ACHN (cell line): ENCODE measurements at regions not wholly inside any gene's neighbourhood (a gene's known extent, or its start where the extent isn't known, plus 50 kb on each side); places are given as distances from the start of the nearest gene placed in this dataset.

Experiments used
- DNase-seq: peaks from one replicate; pipeline ENCODE4 v3.0.0-alpha.2; 2015
- in situ Hi-C: cut with HindIII; loops from 2 replicates; pipeline ENCODE4 v1.10.0; 2017; ENCODE audit warnings: low sequenced_read_pairs, low pct_ligation_motif_present, low pct_unique_long_range_greater_than_20kb

DNA sequence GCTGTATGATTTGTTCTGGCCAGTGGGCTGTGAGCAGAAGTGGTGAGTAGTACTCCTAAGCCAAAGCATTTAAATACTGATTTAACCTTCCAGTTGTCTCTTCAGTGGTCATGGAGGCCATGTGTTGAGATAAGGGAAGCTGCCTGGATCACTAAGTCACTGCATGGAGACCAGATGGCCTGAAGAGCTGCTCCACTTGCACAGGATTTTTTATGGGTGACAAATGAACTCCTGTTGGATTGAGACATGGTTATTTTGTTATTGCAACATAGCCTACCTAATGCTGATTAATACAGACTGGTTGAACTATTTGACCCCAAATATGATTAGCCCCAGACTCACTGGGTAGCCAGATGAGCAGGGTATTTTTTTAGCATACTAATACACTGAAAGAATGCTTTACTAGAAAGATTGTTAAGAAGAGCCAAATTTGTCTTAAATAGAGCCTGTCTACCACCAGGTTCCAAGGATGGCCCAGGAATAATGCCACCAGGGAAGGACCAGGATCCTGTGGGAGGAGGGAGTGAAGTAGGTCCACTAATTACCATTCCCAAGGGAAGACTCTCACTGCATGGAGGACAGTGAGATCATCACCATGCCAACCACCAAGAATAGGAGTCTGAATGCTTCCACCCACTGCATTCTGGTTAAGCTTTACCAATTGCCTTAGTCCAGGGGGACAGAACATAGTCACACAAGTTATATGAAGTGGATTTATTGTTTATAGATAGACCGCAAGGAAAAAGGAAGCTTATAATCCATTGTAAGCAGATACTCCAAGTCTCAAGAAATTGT, 187.4 kb upstream of the IRX6 start:
- no peak for DNase-seq
- in situ Hi-C loops: no loop called here

DNA sequence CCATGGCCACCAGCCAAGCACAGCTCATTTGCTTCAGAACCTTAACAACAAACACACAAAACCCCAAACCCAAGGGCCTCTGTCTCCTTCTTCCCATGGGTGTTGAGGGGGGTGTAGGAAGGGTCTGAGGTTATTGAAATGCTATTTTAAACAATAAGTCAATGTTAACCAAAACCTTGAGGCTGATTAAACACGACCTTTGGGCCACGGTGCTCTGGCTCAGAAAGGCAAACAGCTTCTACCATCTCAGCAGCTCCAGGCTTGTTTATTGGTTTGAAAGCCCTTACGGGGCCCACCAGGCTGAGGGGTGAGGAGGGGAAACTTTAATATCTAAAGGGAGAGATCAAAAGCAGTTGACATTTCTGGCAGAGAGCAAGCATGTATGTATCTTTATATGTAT, 185.7 kb upstream of the IRX6 start:
- in situ Hi-C loops: no loop called here
- no peak for DNase-seq

DNA sequence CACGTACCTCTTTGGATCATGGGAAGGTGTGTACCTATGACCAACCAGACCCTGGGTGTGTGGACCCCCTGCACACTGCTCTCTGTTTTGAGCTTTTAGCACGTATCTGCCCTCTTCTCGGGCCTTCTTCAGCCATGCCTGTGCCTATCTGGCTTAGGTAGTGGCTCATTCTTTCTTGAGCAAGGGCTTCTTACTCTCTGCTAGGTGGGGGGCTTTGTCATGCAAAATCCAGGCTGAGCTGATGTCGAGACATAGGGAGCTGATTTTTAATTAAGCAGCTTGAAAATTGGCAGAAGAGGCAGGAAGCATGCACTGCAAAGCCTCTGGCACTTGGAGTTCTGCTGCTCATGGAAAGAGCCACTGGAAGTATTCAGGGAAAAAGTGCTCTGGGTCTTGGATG, 181.6 kb upstream of the IRX6 start:
- no peak for DNase-seq
- in situ Hi-C loops: no loop called here

DNA sequence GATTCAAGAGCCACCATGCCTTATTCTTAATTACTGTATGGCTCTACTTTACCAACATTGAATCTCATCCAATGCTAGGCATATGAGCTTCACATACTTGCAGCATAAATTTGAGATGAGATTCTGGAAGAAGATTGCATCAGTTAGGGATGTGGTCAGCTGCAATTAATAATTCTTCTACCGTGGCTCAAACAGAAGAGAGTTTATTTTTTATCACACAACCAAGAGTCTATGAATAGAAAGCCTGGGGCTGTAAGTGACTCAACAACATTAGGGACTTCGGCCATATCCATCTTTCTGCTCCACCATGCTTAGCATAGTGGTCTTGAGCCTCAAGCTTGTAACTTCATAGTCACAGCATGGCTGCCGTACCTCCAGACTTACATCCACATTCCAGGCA, 179.4 kb upstream of the IRX6 start:
- DNase-seq: no peak
- in situ Hi-C loops: no loop called here

DNA sequence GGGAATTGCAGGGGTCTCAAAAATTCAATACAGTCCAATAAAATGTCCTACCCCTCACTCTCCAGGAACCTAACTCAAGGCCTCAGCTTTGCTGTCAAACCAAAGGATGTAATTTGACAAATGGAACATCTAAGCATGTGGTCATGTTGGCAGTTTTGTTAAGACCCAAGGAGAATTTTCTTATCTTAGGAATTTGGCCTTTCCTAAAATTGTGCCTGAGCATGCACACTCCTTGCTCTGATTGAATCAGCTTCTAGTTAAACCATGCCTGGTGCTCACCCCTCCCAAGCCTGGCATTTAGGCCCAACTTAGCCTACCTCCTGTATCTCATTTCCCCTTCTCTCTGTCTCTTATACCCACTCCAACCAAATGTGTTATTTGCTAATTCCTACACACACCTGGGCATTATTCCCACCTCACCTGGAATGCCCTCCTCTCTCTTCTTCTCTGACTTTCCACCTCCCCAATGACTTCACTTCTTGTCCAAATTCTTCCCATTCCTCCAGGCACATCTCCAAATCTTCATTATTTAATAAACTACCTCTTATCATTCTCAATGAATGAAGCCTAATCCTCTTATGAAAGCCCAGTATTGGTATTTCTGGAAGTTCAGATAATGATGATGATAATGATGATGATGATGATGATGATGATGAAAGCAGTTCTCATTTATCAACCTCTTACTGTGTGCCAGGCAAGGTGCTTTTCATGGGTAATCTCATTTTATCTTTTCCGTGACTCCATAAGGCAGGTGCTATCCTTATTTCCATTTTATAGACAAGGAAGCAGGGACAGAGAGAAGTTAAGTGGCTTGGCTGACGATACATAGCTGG, 178.0 kb upstream of the IRX6 start:
- no peak for DNase-seq
- in situ Hi-C loops: no loop called here

DNA sequence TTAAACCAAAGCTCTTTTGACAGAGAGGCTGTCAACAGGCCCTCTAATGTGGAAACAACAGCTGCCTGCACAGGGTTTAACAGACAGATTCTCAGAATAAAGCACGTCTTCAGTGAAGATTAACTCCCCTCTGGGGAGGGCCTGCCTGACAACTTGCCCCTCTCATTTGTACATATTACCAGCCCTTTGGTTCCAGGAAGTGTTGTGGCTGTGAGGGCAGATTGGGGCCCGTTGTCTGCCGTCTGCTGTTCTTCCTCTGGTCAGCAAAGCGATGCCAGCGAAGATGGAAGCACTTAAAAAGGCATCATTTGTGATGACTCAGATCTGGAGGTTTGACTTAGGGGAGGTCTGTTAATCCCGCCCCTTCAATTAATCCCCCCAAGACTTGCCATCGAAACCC, 177.0 kb upstream of the IRX6 start:
- in situ Hi-C loops: no loop called here
- no peak for DNase-seq

DNA sequence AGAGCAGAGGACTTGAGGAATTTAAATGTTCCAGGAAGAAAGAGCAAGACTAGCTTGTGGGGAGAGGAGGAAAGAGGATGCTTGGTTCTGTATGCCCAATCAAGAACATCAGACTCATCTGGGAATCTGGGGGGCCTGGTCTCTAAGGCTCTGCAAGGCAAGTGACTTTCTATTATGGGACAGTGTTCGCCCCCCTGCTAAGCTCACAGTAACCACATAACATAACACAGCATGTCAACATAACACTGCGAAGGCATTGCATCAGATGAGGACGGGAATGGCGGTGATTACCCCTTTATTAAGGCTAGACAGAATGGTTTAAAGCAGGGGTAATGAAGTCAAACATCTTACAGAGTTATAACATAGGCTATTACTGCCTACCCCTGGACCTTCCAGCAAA, 176.6 kb upstream of the IRX6 start:
- in situ Hi-C loops: no loop called here
- no peak for DNase-seq

DNA sequence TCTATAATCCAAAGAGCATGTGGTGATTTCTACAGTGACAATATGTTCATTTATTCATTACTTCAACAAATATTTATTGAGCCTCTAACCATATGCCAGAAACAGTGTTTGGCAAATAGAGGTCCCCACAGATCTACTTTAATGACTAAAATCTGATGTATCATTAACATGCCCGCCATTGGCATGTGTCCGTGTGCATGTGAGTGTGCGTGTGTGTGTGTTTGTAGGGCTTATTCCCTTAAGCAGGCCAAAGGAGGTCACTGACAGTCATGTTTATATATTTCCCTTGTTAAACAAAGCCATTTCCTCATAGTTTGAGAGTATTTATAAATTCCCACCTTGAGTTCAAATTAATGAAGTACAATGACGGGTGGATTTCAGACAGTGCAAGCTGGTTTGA, 174.4 kb upstream of the IRX6 start:
- no peak for DNase-seq
- in situ Hi-C loops: no loop called here

DNA sequence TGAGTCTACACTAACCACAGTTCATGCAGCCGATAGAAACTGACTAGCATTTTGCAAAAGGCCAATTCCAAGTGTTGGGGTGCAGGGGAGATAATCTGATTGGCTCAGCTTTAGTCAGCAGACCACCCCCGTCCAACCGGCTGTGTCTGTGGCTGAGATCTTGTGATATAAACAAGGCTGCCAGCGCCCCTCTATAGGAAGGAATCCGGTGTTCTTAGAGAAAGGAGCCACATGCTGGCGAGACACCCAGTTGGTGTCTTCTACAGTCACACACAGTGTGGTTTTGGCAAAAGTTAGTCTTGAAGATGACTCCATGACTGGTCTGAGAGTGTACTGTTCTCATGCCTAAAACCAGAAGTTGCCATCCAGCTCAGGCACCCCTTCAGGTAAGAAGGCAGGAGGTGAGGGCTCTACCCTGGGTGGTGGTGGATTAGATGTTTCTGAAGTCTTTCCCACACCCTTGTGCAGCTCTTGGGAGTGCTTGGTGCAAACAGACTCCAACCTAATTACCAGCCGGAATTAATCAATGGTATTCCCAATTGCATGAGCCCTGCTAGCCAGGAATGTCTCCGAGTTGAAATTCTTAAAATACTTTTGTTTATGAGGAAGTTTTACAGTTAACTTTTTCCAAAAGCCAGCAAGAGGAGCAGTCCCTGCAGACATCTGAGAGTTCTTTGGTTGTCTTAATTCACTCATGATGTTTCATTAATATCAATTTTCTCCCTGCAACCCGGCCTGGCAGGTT, 172.3 kb upstream of the IRX6 start:
- in situ Hi-C loops: no loop called here
- no peak for DNase-seq

DNA sequence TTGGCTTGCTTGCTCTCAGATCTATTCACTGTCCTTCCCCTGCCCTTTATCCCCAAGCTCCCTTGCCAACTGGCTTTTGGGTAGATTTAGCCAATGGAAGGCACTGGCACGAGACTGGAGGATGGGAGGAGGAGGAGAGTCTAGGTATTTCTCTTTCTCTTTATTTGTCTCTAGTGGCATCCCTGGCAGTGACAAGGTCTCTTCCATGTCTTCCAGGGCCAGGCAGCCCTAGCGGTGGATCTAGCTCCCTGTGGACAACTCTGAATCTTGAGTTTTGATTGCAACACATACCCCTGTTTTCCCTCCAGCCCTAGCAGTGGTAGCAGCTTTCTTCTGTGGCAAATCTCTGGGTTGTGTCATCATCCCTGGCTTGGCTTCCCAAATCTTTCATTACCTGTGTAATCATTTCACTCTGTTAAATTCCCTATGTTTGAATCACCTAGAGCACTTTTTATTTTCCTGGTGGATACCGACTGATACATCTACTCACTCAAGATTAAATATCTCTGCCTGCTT, 171.1 kb upstream of the IRX6 start:
- no peak for DNase-seq
- in situ Hi-C loops: no loop called here

DNA sequence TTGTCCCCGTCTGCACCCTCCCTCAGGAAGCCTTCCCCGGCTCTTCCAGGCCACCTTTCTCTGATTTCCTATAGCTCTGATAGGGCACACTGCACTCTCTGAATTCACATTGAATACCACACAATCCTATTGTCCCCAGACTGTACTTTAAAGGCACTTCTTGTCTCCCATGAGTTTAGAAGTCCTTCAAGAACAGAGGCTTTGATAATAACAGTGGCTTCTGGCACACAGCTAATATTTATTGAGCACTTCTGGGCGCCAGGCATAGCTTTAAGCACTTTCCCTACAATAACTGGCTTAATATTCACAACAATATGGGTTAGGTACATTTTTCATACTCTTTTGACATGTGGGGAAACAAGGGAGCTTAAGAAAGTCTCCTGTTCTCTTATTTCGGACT, 169.7 kb upstream of the IRX6 start:
- no peak for DNase-seq
- in situ Hi-C loops: no loop called here

DNA sequence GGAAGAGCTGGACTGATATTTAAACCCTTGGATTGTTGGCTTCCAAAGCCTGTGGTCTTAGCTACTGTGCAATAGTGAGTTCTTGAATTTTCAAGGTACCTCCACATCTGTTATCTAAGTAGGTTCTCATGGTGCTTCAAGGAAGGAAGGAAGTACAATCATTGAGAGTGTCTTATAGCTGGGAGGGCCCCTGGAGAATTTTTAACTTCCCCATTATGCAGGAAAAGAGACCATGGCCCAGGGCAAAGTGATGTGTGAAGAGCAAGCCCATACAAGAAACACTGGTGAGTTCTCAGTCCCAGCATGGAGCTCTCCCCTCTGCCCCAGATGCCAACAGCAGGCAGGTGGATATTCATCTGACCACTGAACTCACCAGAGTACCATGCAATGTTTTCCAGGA, 169.0 kb upstream of the IRX6 start:
- in situ Hi-C loops: no loop called here
- no peak for DNase-seq

DNA sequence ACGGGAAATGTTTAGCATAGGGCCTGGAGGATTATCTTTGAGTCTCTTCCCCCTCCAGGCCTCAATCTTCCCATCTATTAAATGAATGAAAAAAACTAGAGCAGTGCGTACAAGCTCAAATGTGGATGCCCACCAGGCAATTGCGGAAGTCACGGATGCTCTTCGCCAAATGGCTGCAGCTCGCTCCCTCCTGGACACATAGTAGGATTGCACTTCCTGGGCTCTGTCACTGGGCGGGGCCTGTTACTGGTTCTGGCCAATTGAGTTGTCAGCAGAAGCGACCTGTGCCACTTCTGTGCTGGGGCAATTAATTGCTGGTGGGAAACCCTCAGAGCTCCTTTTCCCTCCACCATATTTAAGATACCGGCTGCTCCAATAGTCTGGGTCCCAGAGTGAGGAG, 168.2 kb upstream of the IRX6 start:
- in situ Hi-C loops: no loop called here
- DNase-seq: no peak

DNA sequence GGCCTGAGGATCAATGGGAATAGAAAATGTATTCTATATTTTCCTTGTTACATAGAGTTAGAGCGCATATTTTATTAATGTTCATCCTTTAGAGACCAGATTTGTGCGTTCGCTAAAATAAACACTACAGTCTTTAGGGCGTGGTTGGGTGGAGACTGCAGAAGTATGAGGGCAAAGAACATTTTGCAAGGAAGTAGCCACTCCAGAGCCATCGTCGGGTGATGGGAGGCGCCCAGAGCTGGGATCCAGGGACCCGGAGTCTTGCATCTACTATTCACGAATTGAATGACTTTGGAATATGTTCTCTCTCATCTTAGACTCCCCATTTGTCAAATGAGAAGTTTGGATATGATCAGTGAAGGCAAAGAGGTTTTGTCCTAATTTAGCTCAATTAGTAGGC, 154.2 kb upstream of the IRX6 start:
- DNase-seq: no peak
- in situ Hi-C loops: no loop called here

DNA sequence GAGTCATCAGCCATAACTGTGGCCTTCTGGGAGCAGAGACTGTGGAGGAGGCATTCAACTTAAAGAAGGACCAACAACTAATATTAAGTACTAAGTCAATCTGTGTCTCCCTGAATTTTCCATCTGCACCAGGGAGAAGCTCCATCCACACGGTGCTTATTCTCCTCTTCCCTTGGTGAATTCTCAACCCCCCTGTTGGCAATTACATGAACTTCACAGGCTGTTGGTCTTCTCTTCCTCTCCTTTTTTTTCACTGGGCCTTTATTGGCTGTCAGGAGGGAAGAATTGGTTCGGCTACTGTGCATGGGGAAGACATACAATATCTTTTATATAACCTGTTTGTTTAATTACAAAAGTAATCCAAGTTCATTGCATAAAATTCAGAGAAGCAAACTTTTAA, 152.8 kb upstream of the IRX6 start:
- in situ Hi-C loops: no loop called here
- DNase-seq: no peak

DNA sequence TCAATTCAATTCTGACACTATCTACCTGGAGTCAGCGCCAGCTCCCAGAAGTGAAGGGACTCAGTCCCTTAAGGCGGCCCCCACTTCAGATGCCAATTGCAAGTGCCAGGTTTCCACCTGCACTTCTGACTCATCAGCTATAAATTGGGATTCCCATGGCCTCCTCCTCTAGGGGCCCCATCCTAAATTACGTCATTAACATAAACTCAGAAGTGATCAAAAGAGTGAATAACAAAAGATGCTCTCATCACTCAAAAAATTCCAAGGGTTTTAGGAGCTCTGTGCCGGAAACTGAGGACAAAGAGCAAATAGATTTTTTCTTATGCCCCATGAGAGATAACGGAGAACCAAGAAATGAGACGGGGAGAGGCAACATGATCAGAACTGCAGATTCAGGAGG, 148.6 kb upstream of the IRX6 start:
- in situ Hi-C loops: no loop called here
- DNase-seq: no peak

DNA sequence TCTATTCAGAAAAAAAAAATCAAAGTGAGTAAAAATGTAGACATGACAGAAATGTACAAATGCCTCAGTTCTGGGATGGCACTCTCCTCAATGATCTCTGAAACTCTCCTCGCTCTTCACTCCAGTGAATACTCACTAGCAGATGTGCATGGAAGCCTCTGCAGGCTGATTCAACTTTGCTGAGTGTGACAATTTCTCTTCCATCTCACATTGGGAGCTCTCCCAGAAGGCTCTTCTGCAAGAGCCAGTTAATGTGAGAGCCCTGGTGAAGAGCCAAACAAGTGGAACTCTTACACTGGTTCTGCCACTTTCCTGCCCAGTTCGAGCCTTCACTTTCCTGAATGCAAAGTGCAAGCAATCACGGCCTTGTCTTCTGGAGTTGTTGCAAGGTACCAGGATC, 147.1 kb upstream of the IRX6 start:
- in situ Hi-C loops: no loop called here
- DNase-seq: no peak

DNA sequence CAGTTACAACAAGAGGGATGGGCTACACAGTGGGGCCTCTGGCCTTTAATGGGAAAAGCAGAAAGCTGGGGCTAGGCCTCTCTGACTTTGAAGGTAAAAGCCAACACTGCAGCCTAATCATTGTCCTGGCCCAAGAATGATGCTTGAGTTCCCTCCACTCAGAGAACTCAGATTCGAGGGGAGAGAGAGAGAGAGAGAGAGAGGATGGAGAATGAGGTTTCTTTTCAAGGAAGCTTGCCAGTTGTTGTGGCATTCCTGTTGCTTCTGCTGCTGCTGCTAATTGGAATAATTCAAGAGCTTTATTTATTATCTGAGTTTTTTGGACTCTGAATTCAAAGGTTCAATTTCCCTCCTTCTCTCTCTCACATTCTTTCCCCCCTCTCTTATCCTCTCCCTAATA, 144.6 kb upstream of the IRX6 start:
- DNase-seq: no peak
- in situ Hi-C loops: no loop called here

DNA sequence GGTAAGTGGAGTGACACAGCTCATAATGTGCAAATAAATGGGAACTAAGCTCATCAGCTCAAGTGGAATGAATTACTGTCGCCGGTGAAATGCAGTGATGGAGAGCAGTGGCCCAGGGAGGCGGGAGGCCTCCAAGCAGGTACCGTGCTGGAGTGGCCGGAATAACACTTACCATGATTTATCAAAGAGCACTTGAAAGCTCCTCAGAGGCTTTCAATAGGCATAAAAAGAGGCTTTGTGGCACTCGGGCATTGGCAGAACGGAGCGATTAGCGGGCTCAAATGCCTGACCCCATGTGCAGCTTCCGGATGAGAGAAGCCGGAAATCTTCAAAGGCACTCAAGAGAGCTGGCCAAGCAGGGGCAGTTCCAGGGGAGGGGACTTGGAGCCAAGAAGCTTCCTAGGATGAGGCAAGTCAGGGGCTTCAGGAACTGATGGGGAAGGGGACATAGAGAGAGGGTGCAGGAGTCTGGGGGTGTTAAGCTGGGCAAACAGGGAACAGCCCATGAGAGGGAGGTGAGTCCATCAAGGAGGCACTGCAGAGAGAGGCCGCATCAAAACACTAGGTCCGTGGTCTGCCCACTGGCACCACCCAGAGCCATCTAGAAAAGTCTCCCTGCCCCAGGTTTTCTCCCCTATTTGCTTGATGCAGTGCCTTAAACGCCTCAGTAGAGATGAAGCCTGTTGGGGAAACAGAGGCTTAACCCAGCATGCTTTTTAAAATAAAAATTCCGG, 144.0 kb upstream of the IRX6 start:
- in situ Hi-C loops: no loop called here
- no peak for DNase-seq
